ENCODE measurements at regions not wholly inside any gene's neighbourhood (a gene's known extent, or its start where the extent isn't known, plus 50 kb on each side); places are given as distances from the start of the nearest gene placed in this dataset.
"Not testable (repeated sequence)": the region's sequence is repeated elsewhere in the genome, so short reads cannot be mapped to it uniquely, and the experiment has no call there.

DNA sequence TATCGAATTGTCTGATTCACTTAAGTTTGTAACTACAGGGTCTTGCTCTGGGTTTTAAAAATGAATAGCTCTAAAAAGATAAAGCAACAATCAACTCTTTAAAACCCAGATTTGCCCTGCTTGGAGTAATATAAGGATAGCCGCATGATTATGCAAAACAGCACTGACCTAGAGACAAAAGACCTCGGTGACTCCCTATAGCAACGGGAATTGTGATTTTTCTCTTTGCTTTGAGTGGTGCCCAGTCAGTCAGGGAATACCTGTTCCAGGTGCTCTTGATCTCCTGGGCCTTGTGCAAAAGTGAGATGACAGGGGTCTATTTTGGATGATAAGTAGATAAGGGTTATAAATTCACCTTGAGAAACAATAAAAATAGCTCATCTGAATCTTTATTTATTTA lies 336.3 kb upstream of the NOX3 start:
- DNase-seq: no peak

DNA sequence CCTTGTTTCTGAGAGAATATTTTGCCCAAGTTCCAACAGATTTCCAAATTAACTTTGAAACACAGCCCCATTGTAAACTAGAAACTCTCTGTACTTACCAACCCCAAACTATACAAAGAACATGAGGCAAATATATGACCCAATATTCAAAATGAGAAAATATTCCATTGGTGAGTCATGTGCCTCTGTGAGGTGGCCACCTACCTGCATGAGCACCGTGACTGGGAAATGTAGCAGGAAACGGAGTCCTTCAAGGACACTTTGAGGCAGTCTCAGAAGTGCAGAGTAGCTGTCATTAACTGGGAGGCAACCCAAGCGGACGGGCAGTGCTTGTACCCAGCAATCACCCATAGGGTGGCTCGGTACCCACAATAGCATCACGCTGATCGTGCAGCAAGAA lies 335.5 kb upstream of the NOX3 start:
- no peak for DNase-seq

DNA sequence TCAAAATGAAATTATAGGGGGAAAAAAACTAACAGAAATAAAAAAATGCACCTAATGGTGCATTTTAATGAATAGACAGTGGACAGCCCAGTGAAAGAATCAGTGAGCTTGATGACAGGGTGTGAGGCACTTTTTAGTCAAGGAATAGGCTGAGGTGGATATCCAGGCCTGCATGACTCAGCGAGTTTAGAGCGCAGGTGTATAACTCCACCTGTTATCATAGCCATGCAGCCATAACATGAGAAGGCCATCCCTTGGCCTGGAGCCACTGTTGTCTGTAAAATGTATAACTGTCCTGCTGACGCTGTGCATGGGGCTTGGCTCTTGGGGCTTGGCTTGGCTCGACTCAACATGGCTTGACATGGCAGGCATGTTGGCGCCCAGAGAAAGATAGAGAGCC lies 331.5 kb upstream of the NOX3 start:
- DNase-seq: no peak

DNA sequence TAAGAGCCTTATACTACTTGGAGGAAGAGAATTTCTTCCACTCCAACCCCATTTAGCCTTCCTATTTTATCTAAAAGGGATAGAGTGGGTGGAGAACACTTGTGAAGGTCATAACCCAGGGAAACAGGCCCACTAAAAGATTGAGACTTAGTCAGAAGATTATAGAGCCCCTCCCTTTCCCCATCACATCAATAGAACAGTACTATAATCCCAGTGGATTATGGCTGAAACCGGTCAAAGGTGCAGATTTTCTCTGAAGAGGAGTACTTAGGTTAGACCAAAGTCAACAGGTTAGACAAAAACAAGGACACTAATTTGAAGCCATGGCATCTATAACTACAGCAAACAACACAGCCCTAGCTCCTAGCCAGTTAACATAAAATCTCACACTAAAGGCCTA lies 330.9 kb upstream of the NOX3 start:
- no peak for DNase-seq

DNA sequence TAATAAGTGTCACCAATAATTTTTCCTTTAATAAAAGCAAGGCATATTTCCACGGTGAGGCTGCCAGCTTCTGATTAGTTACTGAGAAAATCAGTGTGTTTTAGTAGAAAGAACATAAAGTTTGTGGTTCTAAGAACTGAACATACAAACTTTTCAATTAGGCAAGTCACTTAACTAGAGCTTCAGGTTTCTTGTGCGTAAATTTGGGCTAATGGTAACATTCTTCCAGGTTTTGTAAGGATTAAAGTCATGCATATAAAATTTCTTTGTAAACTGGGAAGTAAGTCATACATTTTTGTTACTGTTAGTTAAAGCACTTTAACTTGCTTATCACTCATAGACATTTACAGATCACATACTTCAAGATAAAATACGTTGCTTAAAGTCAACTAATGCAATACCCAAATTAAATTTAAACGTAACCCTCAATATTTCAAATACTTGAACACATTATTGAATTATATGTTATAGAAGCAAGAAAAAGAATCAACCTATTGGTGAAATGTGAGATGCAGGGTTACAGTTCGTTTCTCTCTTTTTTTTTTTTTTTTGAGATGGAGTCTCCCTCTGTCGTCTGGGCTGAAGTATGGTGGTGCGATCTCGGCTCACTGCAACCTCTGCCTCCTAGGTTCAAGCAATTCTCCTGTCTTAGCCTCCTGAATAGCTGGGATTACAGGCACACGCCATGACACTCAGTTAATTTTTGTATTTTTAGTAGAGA lies 327.3 kb upstream of the NOX3 start:
- DNase-seq: no peak

DNA sequence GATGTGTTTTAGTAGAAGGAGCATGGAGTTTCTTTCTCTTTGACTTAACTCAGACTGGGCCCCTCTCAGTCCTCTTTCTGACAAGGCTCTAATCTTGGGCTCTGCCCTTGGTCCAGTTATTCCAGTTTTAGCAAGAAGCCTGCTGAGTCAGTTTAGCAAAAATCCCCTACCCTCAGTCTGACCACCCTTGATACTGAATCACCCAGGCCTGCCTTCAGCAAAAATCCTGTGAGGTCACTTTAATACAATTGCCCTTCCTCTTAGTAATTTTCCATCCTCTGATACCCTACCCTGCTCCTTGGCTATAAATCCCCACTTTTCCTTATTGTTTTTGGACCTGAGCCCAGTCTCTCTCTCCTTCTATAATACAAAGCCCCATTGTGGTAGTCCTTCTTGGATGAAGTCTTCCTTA lies 326.7 kb upstream of the NOX3 start:
- peak; percentile 95 for DNase-seq

DNA sequence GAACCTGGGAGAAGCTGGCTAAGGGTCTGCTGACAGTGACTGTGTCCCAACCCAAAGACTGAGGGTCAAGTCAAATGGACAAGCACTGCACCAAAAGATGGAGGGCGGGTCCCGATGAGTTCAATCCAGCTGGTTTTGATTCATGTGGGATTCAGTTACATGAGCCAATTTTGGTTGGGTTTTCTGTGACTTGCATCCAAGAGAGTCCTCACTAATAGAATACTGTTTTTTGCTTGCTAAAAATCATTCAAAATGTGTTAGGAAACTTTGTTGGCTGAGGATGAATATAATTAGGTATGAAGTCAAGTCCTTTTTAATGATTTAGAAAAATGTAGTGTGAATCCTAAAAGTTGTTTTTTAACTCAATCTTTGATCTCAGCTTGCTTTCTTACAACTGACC lies 323.8 kb upstream of the NOX3 start:
- no peak for DNase-seq

DNA sequence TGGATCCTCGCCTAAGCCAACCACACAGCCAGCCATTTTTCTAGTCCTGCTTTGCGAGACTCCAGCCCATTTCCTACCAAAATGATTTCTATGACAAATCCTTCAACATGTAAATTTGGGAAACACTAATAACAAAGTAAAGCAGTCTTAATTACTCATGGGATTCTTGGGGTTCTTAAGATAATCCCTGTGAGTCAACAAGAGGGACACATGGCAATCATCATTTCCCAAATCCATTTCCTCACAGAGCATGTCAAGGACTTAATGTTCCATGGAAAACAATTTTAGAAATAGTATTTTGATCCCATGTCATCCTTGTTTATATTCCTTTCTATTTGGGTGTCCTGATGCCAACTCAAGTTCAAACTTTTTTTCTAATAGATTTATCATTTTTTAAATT lies 322.7 kb upstream of the NOX3 start:
- no peak for DNase-seq

DNA sequence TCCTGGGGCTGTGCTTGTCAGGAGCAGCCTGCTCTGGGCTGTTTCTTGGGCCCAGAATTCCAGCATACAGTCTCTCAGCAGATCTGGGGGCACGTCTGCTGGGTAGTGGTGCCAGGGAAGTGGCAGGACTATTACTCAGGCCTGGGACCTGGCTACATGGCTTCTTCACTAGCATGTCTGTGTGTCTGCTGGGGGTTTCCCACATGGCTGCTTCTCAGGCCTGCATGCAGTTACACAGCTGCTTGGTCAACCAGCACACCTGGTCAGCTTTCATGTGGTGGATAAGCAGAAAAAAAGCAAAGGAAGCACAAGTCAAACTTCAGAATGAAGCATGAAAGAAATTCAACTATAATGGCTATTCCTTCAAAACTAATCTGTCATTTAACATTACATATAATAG lies 316.2 kb upstream of the NOX3 start:
- no peak for DNase-seq

DNA sequence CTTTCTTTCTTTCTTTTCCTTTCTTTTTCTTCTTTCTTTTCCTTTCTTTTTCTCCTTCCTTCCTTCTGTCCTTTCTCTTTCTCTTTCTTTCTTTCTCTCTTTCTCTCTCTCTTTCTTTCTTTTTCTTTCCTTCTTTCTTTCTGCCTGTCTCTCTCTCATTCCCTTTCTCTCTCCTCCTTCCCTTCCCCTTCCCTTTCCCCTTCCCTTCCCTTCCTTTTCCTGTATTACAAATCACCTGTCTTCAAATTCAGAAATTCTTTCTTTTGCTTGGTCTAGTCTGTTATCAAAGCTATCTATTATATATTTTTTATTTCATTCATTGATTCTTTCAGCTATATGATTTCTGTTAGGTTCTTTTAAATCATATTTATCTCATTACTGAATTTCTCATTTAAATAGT lies 315.2 kb upstream of the NOX3 start:
- no peak for DNase-seq

DNA sequence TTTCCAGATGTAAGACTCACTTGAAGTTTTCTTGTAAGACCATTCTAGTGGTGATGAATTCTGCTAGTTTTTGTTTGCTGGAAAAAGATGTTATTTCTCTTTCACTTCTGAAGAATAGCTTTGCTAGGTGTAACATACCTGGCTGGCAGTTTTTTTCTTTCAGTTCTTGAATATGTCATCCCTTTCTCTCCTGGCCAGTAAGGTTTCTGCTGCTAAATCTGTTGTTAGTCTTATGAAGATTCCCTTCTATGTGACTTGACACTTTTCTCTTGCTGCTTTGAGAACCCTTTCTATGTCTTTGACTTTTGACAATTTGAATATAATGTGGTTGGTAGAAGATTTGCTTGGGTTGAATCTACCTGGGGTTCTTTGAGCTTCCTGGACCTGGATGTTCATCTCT lies 314.7 kb upstream of the NOX3 start:
- DNase-seq: no peak

DNA sequence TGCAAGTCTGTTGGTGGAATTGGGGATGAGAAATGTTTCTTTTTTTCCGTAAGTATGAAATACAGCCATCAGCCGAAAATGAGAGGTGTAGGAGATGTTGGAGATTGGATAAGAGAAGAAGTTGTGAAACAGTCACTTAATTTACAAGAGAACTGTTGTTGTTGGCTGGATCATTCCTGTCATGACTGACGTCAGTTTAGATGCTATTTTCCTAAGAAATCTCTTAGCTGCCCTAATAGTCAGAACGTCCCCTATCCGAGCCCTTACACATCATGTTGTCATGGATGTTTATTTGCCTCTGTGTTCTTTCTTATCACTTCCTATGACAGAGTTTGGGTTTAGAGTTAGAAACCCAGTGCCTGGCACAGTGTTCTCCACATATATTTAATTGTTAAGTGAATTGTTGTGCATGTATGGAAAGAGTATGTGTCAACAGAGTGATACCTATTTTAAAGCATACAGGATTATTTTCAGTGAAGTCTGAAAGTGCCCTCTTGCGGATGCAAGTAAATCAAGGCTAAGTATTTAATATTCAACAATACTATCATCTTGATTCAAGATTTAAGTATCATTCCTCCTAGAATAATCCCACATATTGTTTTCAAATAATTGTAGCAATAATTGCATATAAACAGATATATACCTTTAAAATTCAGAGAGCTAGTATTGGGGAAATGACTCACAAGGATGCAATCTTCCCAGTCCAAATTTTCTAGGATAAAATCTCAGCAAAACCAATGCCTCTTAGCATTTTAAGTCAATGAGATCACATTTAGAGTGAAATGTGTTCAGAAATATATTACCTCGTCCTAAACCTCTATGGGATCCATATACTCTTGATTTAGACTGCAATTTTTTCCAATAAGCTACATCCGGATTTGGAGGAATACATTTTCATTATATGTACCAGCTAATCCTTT lies 309.9 kb upstream of the NOX3 start:
- DNase-seq: peak; percentile 75

DNA sequence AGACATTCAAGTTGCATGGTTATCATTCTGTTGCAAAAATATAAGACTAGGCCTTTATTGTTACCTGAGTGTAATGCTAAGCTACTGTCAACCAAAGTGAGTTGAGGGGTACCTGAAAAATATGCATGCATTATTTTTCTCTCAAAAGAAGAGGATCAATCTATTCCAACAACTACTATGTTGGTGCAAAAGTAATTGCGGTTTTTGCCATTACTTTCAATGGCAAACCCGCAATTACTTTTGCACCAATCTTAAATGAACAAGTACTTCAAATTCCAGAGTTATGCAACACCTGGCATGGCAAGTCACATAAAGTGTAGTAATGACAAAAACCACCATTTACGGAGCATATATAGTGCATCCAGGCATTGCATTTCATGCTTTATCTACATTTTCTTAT lies 307.0 kb upstream of the NOX3 start:
- no peak for DNase-seq

DNA sequence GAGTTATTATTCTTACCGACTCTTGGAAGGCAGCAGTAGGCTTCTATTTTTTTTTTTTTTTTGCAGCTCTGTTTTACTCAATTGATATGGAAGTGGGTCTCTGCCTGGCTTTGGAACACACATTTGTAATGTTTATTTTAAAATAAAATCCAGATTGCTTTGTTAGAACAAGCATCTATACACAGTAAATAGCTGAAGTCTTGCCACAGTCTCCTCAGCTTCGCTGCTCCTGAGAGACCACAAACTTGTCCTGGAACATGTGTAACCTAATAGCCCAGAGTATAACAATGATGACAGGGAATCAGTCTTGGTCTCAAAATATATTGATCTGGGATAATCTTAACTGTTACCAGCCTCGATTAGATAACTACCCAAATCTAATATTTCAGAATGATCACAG lies 299.8 kb upstream of the NOX3 start:
- no peak for DNase-seq

DNA sequence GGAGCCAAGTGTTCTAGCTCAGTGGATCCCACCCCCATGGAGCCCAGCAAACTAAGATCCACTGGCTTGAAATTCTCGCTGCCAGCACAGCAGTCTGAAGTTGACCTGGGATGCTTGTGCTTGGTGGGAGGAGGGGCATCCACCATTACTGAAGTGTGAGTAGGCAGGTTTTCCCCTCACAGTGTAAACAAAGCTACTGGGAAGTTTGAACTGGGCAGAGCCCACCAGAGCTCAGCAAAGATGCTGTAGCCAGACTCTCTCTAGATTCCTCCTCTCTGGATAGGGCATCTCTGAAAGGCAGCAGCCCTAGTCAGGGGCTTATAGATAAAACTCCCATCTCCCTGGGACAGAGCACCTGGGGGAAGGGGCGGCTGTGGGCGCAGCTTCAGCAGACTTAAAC lies 293.1 kb upstream of the NOX3 start:
- DNase-seq: not testable (repeated sequence)

DNA sequence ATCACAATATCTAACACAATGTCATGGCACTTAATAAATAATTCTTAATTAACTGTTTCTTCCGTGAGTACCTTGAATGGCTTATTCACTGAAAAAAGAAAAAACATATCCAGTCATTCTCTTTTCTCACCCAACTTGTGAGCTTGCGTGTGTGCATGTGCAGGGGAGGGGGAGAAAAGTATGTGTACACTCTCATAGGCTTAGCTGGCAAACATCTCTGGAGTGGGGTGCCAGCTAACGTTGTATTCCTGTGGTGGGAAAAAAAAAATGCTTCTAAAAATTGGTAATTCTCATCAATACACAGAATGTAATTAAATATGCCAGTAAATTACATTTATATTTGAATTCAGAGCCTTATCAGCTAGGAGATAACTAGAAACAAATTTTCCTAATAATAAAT lies 291.9 kb upstream of the NOX3 start:
- DNase-seq: no peak

DNA sequence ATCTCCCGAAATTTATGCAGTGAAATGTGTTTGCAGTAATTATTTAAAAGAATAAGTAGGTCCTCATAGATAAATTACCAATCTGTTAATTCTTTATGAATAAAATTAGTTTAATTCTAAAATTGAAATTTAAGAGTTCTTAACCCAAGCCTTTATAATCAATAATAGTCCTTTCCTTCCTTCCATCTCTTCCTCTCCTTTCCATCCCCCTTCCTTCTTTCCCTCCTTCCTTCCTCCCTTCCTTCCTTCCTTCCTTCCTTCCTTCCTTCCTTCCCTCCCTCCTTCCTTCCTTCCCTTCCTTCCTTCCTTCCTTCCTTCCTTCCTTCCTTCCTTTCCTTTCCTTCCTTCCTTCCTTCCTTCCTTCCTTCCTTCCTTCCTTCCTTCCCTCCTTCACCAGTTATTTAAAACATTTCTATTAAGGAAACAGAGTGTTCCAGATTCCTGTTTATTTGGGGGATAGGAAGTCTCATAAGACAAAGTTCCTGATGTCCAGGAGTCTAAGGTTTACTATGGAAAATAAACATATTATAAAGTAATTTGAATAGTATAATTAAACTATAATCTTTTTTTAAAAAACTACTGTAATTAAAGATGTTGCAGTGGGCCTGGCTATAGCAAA lies 285.3 kb upstream of the NOX3 start:
- no peak for DNase-seq

DNA sequence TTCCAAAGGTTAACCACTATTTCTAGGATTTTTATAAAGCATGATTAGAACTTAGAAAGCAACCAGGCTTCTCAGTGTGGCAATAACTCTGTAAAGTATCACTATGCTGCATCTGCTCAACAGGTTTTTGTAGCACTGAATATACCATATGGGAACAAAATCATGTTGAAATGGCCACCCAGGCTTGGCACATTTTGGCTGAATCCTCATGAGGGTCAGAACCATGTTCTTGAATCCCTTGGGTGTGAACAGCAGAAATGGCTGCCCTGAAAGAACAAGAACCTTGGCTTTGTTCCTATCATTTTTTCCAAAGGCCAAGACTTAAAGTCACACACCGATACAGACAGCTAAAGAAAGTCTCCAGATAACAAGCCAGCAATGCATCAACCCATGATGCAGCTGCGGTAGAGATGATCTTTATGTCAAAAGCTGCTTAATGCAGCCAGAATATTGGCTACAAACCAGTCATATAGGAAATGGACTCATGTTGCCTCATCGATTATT lies 283.0 kb upstream of the NOX3 start:
- no peak for DNase-seq

DNA sequence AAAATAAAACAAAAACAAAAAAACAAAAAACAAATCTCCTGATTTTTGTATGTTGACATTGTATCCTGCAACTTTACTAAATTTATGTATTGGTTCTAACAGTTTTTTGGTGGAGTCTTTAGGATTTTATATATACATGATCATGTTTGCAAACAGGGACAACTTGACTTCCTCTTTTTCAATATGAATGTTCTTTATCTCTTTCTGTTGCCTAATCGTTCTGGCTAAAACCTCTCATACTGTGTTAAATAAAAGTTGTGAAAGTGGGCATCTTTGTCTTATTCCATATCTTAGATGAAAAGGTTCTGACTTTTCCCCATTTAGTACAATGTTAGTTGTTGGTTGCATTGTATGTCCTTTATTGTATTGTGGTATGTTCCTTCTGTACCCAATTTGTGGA lies 261.7 kb upstream of the NOX3 start:
- DNase-seq: no peak

DNA sequence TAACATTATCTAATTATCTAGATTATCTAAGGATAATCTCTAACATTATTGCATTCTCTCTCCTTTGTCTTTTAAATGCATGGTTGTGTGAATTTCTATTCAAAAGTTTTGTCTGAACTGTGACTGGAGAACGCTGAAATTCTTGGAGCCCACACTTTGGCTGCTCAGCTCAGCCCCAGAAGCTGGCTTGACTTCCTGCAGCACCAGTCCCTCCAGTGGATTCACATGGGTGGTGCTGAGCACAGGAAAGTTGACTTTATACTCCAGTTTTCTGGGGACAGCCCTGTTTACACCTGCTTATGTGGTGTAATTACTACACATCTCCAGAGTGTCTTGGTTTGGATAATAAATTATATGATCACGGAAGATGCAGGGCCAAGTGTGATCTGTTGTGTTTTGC lies 255.1 kb upstream of the NOX3 start:
- DNase-seq: no peak

DNA sequence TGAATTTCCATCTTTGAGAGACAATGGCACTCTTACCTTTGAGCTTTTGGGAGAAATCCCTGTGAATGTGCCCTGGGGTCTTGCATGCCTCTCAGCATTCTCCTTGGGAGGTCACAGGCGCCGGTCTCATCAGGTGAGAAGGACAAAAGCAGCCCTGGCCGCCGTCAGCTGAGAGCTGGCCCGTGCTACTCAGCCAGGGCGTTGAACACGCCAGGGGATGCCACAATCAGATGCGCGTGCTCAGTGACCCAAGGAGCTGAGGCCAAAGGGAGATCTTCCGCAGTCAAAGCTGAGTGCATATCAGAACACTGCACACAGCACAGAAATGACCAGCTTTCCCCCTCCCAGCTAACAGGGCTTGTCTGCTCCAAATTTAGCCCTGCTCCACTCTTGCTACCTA lies 253.6 kb upstream of the NOX3 start:
- no peak for DNase-seq

DNA sequence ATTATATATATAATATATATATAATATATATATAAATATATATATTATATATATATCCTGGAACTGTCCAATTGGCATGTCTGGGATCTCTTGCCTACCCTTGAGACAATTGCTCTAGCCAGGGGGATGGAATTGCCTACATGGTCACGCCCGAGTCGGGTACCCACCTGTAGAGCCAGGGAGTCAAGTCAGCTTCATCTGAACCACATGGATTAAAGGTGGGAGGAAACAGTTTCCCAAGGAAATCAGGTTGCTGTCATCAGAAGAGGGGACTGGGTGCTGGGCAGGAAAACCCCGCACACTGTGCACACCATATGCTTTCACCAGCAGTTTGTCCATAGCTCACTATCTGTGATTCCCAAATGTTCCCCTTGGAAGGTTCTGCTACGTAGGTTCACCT lies 252.5 kb upstream of the NOX3 start:
- DNase-seq: no peak

DNA sequence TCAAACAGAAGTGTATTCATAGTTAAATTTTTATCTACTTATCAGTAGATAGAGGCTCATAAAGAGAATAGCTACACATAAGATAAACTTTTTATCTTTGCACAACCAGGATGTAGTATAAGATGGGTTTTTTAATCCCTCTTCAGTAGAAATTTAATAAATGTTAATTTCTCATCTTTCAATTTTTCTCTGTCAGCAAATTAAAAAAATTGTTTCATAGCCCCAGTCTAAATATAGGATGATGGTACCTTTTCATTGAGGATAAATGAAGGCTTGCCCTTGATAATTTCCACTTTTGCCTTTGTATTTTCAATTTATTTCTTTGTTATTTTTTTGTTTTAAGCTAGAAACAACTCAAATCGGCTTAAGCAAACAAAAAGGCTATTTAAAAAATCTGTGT lies 251.2 kb upstream of the NOX3 start:
- DNase-seq: no peak

DNA sequence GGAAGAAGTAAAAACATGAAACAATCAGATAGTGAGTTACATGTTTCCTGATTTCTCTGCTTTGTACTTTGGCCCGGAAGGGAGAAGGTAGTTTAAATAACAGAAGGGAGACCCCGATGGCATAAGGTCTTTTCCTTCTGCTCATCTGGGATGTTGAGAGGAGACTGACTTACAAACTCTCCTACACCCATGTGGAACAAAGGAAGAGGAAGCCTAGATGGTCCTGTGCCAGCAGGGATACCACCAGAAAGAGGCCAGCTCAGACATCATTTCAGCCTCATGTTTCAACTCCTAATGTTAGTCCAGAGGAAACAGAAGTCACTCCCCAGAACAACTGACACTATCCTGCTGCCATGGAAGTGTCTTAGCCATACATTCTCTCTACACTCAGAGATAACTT lies 250.7 kb upstream of the NOX3 start:
- DNase-seq: no peak
